Brain microvascular endothelial cell (primary cell): ENCODE measurements at regions not wholly inside any gene's neighbourhood (a gene's known extent, or its start where the extent isn't known, plus 50 kb on each side); places are given as distances from the start of the nearest gene placed in this dataset.
"Not testable (repeated sequence)": the region's sequence is repeated elsewhere in the genome, so short reads cannot be mapped to it uniquely, and the experiment has no call there.

Experiments
- DNase-seq: peaks from one replicate; pipeline ENCODE4 v3.0.0-alpha.2; 2020
- H3K27ac ChIP-seq: fragments of 250-450 bp; sonication (Bioruptor Pico); 2 replicates; pipeline ENCODE4 v1.5.1; 2020; ENCODE audit warnings: mild to moderate bottlenecking, moderate library complexity
- H3K27me3 ChIP-seq: fragments of 250-450 bp; sonication (Bioruptor Pico); replicated peaks from 2 replicates; pipeline ENCODE4 v1.5.1; 2020; ENCODE audit warnings: mild to moderate bottlenecking
- H3K36me3 ChIP-seq: fragments of 250-450 bp; sonication (Bioruptor Pico); replicated peaks from 2 replicates; pipeline ENCODE4 v1.5.1; 2020; ENCODE audit warnings: mild to moderate bottlenecking
- H3K4me3 ChIP-seq: 2 replicates; pipeline ENCODE4 v1.5.1; 2011; ENCODE audit warnings: low read depth, mild to moderate bottlenecking, control low read depth, low read length, moderate library complexity
- in situ Hi-C: cut with HindIII; loops from 2 replicates; pipeline ENCODE4 v1.10.0; 2017; ENCODE audit warnings: low sequenced_read_pairs, low pct_ligation_motif_present
- TF ChIP-seq, protein P1 (sequence below): IDR thresholded peaks from 2 replicates; pipeline ENCODE4 v1.5.1; 2011; ENCODE audit warnings: low read depth, mild to moderate bottlenecking, moderate library complexity, low read length, control low read depth, inconsistent platforms; ENCODE audit errors: missing control alignments

DNA sequence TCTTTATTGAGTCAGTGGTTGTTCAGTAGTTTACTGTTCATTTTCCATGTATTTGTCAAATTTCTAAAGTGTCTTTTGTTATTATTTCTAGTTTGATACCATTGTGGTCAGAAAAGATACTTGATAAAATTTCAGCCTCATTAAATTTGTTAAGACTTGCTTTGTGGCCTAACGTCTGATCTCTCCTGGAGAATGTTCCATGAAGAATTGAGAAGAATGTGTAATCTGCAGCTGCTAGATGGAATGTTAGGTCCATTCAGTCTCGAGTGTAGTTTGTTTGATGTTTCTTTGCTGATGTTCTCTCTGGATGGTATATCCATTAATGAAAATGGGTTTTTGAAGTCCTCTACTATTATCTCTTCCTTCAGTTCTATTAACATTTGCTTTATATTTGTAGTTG is 394.7 kb upstream of the ANO5 start:
- Histone ChIP-seq H3K27me3 (no peaks in the 10 kb centered on the region), H3K27ac (no peak overlapping the region), H3K36me3 (no peaks in the 10 kb centered on the region), H3K4me3 (no peak overlapping the region)
- no peak for DNase-seq
- in situ Hi-C loops, result no loop called here
- TF ChIP-seq, protein P1, sequence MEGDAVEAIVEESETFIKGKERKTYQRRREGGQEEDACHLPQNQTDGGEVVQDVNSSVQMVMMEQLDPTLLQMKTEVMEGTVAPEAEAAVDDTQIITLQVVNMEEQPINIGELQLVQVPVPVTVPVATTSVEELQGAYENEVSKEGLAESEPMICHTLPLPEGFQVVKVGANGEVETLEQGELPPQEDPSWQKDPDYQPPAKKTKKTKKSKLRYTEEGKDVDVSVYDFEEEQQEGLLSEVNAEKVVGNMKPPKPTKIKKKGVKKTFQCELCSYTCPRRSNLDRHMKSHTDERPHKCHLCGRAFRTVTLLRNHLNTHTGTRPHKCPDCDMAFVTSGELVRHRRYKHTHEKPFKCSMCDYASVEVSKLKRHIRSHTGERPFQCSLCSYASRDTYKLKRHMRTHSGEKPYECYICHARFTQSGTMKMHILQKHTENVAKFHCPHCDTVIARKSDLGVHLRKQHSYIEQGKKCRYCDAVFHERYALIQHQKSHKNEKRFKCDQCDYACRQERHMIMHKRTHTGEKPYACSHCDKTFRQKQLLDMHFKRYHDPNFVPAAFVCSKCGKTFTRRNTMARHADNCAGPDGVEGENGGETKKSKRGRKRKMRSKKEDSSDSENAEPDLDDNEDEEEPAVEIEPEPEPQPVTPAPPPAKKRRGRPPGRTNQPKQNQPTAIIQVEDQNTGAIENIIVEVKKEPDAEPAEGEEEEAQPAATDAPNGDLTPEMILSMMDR, result no peak

DNA sequence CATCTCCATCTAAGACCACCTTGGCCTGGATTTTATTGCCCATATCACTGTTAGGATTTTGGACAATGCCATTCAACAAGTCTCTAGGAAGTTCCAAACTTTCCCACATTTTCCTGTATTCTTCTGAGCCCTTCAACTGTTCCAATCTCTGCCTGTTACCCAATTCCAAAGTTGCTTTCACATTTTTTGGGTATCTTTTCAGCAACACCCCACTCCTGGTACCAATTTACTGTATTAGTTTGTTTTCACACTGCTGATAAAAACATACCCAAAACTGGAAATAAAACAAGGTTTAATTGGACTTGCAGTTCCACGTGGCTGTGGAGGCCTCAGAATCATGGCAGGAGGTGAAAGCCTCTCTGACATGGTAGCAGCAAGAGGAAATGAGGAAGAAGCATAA is 388.4 kb upstream of the ANO5 start:
- H3K27me3 ChIP-seq, H3K36me3 ChIP-seq, H3K4me3 ChIP-seq, DNase-seq, H3K27ac ChIP-seq, in situ Hi-C loops: not testable (repeated sequence)

GRCh38 chr11:21806508-21806907 is 386.4 kb upstream of the ANO5 start:
- TF ChIP-seq, protein P1, result no peak
- in situ Hi-C loops, result no loop called here

GRCh38 chr11:21806947-21807346 is 385.9 kb upstream of the ANO5 start:
- H3K27me3 ChIP-seq, result no peaks in the 10 kb centered on the region
- H3K27ac ChIP-seq, result no peak overlapping the region
- DNase-seq, result no peak
- TF ChIP-seq, protein P1, result no peak
- no peak overlapping the region for H3K4me3 ChIP-seq
- no peaks in the 10 kb centered on the region for H3K36me3 ChIP-seq
- in situ Hi-C loops, result no loop called here

More at GRCh38 chr11:21806508-21806907, 386.4 kb upstream of the ANO5 start:
- H3K27me3 ChIP-seq, result no peaks in the 10 kb centered on the region
- DNase-seq, result no peak
- H3K27ac ChIP-seq, result no peak overlapping the region
- H3K4me3 ChIP-seq, result no peak overlapping the region
- H3K36me3 ChIP-seq, result no peaks in the 10 kb centered on the region

DNA sequence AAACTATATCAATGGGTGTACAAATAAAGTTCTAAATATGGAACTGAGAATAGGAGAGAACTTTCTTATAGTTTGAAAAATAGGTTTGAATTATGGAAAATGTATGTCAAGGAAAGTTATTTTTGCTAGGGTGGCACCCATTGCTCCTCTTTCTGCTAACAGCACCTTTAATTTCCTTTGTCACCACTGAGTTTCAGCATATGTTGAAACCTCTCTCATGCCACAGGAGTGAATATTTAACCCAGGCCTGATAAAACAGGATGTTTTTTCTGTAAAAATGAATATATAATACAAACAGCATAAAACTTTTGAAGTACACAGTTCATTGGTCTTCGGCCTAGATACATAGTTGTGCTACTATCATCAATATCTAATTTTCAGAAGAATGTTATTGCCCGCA is 385.5 kb upstream of the ANO5 start:
- H3K27ac ChIP-seq, result no peak overlapping the region
- in situ Hi-C loops, result no loop called here
- DNase-seq, result no peak
- no peaks in the 10 kb centered on the region for H3K36me3 ChIP-seq
- H3K27me3 ChIP-seq, result no peaks in the 10 kb centered on the region
- H3K4me3 ChIP-seq, result no peak overlapping the region
- TF ChIP-seq, protein P1, result no peak

GRCh38 chr11:21810650-21811049 is 382.2 kb upstream of the ANO5 start:
- no peaks in the 10 kb centered on the region for H3K27me3 ChIP-seq
- TF ChIP-seq, protein P1, result no peak
- H3K4me3 ChIP-seq, result no peak overlapping the region
- H3K27ac ChIP-seq, result no peak overlapping the region
- no peaks in the 10 kb centered on the region for H3K36me3 ChIP-seq
- no peak for DNase-seq
- in situ Hi-C loops, result no loop called here
